Body of pancreas (tissue), 4 donors: ENCODE measurements at regions not wholly inside any gene's neighbourhood (a gene's known extent, or its start where the extent isn't known, plus 50 kb on each side); places are given as distances from the start of the nearest gene placed in this dataset.

Source experiments
- POLR2A ChIP-seq, 3 donors: fragments of 450-650 bp; IDR thresholded peaks; one replicate each; pipeline ENCODE4 v1.6.1; 2016; ENCODE audit warnings: antibody characterized with exemption in 3 of 3, mild to moderate bottlenecking in 2 of 3
- TF ChIP-seq, protein P1 (sequence below), 7 experiments: fragments of 450-650 bp in 4 of 7; fragments of 200-600 bp in 3 of 7; sonication (generic) in 3 of 7; IDR thresholded peaks; one replicate each; pipeline ENCODE4 v1.5.1; 2016 to 2019; ENCODE audit warnings: antibody characterized with exemption in 7 of 7

DNA sequence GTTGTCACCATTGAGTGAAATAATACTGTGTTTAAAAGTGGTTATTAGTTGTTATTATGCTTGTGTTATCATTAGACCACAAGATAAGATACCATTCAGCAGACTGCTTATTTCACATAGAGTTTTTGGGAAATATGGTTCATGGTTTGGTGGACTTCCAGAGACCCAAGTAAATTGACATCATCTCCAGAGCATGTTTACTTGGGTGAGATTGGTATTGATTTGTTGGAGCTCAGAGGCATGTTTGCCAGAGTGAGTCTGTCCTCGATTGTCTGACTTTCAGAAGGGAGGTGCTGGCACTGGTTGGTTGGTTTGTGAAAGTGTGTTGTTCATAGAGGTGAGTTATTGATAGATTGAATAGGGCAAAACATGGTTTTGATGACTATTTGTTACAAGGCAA lies 291.4 kb downstream of the TGFB2 start:
- TF ChIP-seq, protein P1, sequence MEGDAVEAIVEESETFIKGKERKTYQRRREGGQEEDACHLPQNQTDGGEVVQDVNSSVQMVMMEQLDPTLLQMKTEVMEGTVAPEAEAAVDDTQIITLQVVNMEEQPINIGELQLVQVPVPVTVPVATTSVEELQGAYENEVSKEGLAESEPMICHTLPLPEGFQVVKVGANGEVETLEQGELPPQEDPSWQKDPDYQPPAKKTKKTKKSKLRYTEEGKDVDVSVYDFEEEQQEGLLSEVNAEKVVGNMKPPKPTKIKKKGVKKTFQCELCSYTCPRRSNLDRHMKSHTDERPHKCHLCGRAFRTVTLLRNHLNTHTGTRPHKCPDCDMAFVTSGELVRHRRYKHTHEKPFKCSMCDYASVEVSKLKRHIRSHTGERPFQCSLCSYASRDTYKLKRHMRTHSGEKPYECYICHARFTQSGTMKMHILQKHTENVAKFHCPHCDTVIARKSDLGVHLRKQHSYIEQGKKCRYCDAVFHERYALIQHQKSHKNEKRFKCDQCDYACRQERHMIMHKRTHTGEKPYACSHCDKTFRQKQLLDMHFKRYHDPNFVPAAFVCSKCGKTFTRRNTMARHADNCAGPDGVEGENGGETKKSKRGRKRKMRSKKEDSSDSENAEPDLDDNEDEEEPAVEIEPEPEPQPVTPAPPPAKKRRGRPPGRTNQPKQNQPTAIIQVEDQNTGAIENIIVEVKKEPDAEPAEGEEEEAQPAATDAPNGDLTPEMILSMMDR (IDR thresholded peaks at IDR 0.05) = no peak
- no peak for TF ChIP-seq POLR2A (IDR thresholded peaks at IDR 0.05)
